ENCODE measurements at regions not wholly inside any gene's neighbourhood (a gene's known extent, or its start where the extent isn't known, plus 50 kb on each side); places are given as distances from the start of the nearest gene placed in this dataset.

- H3K4me2 ChIP-seq (ENCODE audit: low read length): peak overlapping the region; percentile 78
- H3K9me3 ChIP-seq (ENCODE audit: control insufficient read depth, insufficient read depth, low read length): no peaks in the 10 kb centered on the region
Observed at GRCh38 chr2:12262681-12263436, 453.9 kb upstream of the TRIB2 start.

GRCh38 chr2:12263730-12264129, 453.0 kb upstream of the TRIB2 start:
- H3K4me2 ChIP-seq (ENCODE audit: low read length): peak overlapping the region; percentile 25
- no peaks in the 10 kb centered on the region for H4K20me1 ChIP-seq (ENCODE audit: control insufficient read depth, insufficient read depth, low read depth, low read length)
- H3F3A ChIP-seq (ENCODE audit: control insufficient read depth, insufficient read depth): 0 out of 2 replicates have a peak, but pooled peaks cover 3% of the 10 kb centered on the region
- no peaks in the 10 kb centered on the region for H3K36me3 ChIP-seq (ENCODE audit: control insufficient read depth, low read length)
- no peak overlapping the region for H3K4me3 ChIP-seq (ENCODE audit: low read length)
- H3K79me2 ChIP-seq (ENCODE audit: control insufficient read depth, low read length): no peaks in the 10 kb centered on the region
- no peaks in the 10 kb centered on the region for H3K27me3 ChIP-seq (ENCODE audit: control insufficient read depth, low read length)
- TF ChIP-seq CTCF (IDR thresholded peaks at IDR 0.05; ENCODE audit: low read depth, low read length, poor library complexity, severe bottlenecking): no peak
- no peak for TF ChIP-seq EZH2phosphoT487 (IDR thresholded peaks at IDR 0.05; ENCODE audit: borderline replicate concordance, low read length)
- no peaks in the 10 kb centered on the region for H3K9me3 ChIP-seq (ENCODE audit: control insufficient read depth, insufficient read depth, low read length)
- H3K4me1 ChIP-seq (ENCODE audit: control insufficient read depth, low read length): peaks cover 33% of the 10 kb centered on the region
- no peaks in the 10 kb centered on the region for H3K9me2 ChIP-seq (replicated peaks; ENCODE audit: control insufficient read depth, low read length)
- peak overlapping the region; percentile 24; the same call in 1 of the 2 replicates for H3K27ac ChIP-seq (ENCODE audit: low read depth, low read length)

More at GRCh38 chr2:12262681-12263436, 453.9 kb upstream of the TRIB2 start:
- Histone ChIP-seq H3K27ac (ENCODE audit: low read depth, low read length) (peak overlapping the region; percentile 51), H3K4me1 (ENCODE audit: control insufficient read depth, low read length) (peaks cover 33% of the 10 kb centered on the region), H3K27me3 (ENCODE audit: control insufficient read depth, low read length) (no peaks in the 10 kb centered on the region), H3K36me3 (ENCODE audit: control insufficient read depth, low read length) (no peaks in the 10 kb centered on the region), H4K20me1 (ENCODE audit: control insufficient read depth, insufficient read depth, low read depth, low read length) (no peaks in the 10 kb centered on the region), H3K79me2 (ENCODE audit: control insufficient read depth, low read length) (no peaks in the 10 kb centered on the region), H3F3A (ENCODE audit: control insufficient read depth, insufficient read depth) (0 out of 2 replicates have a peak, but pooled peaks cover 3% of the 10 kb centered on the region), H3K4me3 (ENCODE audit: low read length) (peak overlapping the region; percentile 56), H3K9me2 (replicated peaks; ENCODE audit: control insufficient read depth, low read length) (no peaks in the 10 kb centered on the region)
- TF ChIP-seq CTCF (IDR thresholded peaks at IDR 0.05; ENCODE audit: low read depth, low read length, poor library complexity, severe bottlenecking): no peak
- TF ChIP-seq EZH2phosphoT487 (IDR thresholded peaks at IDR 0.05; ENCODE audit: borderline replicate concordance, low read length): no peak

GRCh38 chr2:12264146-12264545, 452.6 kb upstream of the TRIB2 start:
- H3K4me2 ChIP-seq (ENCODE audit: low read length): peak overlapping the region; percentile 25; the same call in 1 of the 2 replicates
- H4K20me1 ChIP-seq (ENCODE audit: control insufficient read depth, insufficient read depth, low read depth, low read length): no peaks in the 10 kb centered on the region
- H3K79me2 ChIP-seq (ENCODE audit: control insufficient read depth, low read length): no peaks in the 10 kb centered on the region
- H3K27ac ChIP-seq (ENCODE audit: low read depth, low read length): peak overlapping the region; percentile 24; the same call in 1 of the 2 replicates
- 0 out of 2 replicates have a peak, but pooled peaks cover 3% of the 10 kb centered on the region for H3F3A ChIP-seq (ENCODE audit: control insufficient read depth, insufficient read depth)
- H3K9me2 ChIP-seq (replicated peaks; ENCODE audit: control insufficient read depth, low read length): no peaks in the 10 kb centered on the region
- H3K4me1 ChIP-seq (ENCODE audit: control insufficient read depth, low read length): peaks cover 33% of the 10 kb centered on the region
- H3K27me3 ChIP-seq (ENCODE audit: control insufficient read depth, low read length): no peaks in the 10 kb centered on the region
- no peak overlapping the region for H3K4me3 ChIP-seq (ENCODE audit: low read length)
- H3K9me3 ChIP-seq (ENCODE audit: control insufficient read depth, insufficient read depth, low read length): no peaks in the 10 kb centered on the region
- H3K36me3 ChIP-seq (ENCODE audit: control insufficient read depth, low read length): no peaks in the 10 kb centered on the region
- TF ChIP-seq EZH2phosphoT487 (IDR thresholded peaks at IDR 0.05; ENCODE audit: borderline replicate concordance, low read length) (no peak), CTCF (IDR thresholded peaks at IDR 0.05; ENCODE audit: low read depth, low read length, poor library complexity, severe bottlenecking) (no peak)
